ENCODE measurements at regions not wholly inside any gene's neighbourhood (a gene's known extent, or its start where the extent isn't known, plus 50 kb on each side); places are given as distances from the start of the nearest gene placed in this dataset.
"Not testable (repeated sequence)": the region's sequence is repeated elsewhere in the genome, so short reads cannot be mapped to it uniquely, and the experiment has no call there.

DNA sequence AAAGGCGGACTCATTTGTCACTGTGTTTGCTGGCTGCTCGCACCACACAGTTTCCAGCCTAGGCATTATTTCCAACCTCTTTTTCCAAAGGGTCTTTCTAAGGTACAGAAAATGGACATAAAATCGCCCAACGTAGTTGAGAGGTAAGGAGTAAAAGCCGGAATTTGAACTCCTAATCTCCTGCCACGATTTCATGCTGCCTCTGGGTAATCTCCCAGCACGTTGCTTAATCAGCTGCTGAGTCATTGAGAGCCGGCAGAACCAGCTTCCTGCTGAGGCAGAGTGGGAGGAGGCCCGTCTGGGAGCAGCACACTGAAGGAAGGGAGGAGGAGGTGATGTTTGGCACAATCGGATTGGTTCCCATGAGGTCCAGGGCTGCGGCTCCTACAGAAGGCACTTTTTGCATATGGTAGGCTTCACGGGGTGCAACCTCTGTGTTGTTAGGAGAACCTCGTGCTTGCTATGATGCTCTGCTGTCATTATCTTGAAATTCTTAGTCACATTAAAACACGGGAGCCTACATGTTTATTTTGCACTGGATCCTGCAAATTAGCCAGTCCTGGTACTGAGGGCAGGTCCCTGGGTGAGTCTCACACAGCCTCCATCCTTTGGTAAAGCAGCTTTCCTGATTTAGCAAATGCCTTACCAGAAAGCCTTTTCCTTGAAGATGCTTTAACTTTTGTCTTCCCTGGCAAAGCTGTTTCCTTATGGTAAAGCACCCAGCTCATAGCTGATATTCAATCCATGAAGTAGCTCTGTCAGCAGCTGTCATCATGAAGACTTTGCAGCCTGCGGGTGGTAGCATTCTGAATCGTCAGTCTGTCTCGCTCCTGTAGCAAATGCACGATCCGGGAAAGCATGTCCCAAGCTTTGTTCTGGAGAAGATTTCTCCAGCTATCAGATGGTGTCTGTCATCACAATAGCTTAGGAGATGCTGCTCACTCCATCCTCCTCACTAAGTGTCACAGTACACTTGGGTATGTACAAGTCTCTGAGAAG lies 191.6 kb upstream of the MSX2 start:
- no peaks in the 10 kb centered on the region for H3K36me3 ChIP-seq
- peaks cover 8 to 53% (median 42%) of the 10 kb centered on the region in 10 experiments; a peak in 18 of 20 replicates for H3K4me1 ChIP-seq

DNA sequence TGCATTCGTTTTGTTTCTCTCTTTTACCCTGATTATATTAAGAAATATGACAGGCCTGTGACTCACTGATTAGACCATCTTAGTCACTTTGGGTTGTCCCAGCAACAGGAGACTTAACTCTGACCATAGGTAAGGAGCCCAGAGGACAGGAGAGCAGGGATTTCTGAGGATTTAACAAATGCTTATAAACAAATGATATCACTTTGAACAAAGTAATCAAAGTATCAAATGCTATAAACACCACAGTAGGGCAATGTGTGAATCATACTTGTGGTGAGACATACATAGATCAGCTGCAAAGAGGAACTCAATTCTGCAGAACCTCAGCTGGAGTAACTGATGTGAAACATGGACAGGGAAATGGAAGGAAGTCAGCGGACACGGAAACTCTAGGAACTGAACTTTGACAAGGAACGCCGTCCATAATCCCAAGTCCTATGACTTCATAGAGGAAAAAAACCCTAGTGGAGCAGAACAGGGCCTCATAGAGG lies 190.6 kb upstream of the MSX2 start:
- H3K4me2 ChIP-seq = peak overlapping the region in 8 of 11 experiments; percentile 39 to 89 (median 79); a peak in 15 of 22 replicates
- peaks cover 8 to 44% (median 36%) of the 10 kb centered on the region in 10 experiments; a peak in 17 of 20 replicates for H3K4me1 ChIP-seq
- peak overlapping the region in 2 of 11 experiments; percentile 20 to 29; a peak in 5 of 22 replicates for H3K9ac ChIP-seq
- H3K9me3 ChIP-seq (replicated peaks in 1 of 11) = peaks cover 0 to 10% (median under 1%) of the 10 kb centered on the region in 11 experiments; a peak in 5 of 22 replicates
- H3K27ac ChIP-seq = peak overlapping the region in 7 of 11 experiments; percentile 35 to 76 (median 67); a peak in 13 of 22 replicates
- no peaks in the 10 kb centered on the region for H4K20me1 ChIP-seq
- TF ChIP-seq Cebpa-rat (IDR thresholded peaks at IDR 0.05) = no peak
- no peaks in the 10 kb centered on the region for H3K27me3 ChIP-seq
- no peaks in the 10 kb centered on the region for H3K36me3 ChIP-seq
- H3K4me3 ChIP-seq = peak overlapping the region in 1 of 10 experiments; percentile 32; a peak in 1 of 20 replicates

More for the DNA sequence above, 191.6 kb upstream of the MSX2 start:
- peak; percentile 50 to 93 (median 86); a peak in 19 of 22 replicates for TF ChIP-seq Cebpa-rat (IDR thresholded peaks at IDR 0.05)
- Histone ChIP-seq H4K20me1 (no peaks in the 10 kb centered on the region), H3K9ac (peak overlapping the region in 5 of 11 experiments; percentile 3 to 41 (median 30); a peak in 7 of 22 replicates), H3K27ac (peak overlapping the region in 9 of 11 experiments; percentile 31 to 76 (median 63); a peak in 16 of 22 replicates), H3K9me3 (replicated peaks in 1 of 11) (0 out of 22 replicates have a peak, but pooled peaks cover 0 to 3% (median 0%) of the 10 kb centered on the region in 11 experiments), H3K27me3 (no peaks in the 10 kb centered on the region), H3K4me3 (peak overlapping the region in 1 of 10 experiments; percentile 32; a peak in 1 of 20 replicates), H3K4me2 (peak overlapping the region in 10 of 11 experiments; percentile 16 to 89 (median 76); a peak in 19 of 22 replicates)

DNA sequence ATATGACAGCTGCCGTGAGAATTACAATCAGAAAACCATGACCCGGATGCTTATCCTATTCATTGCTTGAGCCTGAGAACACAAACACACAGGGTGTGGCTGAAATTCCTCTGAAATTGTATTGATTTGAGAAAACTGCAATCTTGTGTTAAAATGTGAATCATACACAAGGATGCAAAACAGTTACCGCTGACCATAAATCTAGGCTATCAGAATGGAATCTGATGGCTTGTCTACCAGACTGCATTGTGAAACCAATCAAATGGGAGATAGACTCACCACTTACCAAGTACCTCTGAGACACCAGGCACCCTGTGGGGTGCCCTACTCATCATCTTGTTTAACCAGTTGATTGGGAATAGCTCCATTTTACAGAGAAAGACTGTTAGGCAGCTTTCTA lies 188.7 kb upstream of the MSX2 start:
- TF ChIP-seq Cebpa-rat (IDR thresholded peaks at IDR 0.05) = no peak
- H3K4me1 ChIP-seq = peaks cover 8 to 44% (median 36%) of the 10 kb centered on the region in 10 experiments; a peak in 17 of 20 replicates
- no peak overlapping the region for H3K9ac ChIP-seq
- no peak overlapping the region for H3K4me2 ChIP-seq
- no peaks in the 10 kb centered on the region for H4K20me1 ChIP-seq
- no peak overlapping the region for H3K4me3 ChIP-seq
- no peaks in the 10 kb centered on the region for H3K36me3 ChIP-seq
- H3K27ac ChIP-seq = no peak overlapping the region
- H3K9me3 ChIP-seq (replicated peaks in 1 of 11) = peaks cover 0 to 15% (median 5%) of the 10 kb centered on the region in 11 experiments; a peak in 6 of 22 replicates
- H3K27me3 ChIP-seq = no peaks in the 10 kb centered on the region

DNA sequence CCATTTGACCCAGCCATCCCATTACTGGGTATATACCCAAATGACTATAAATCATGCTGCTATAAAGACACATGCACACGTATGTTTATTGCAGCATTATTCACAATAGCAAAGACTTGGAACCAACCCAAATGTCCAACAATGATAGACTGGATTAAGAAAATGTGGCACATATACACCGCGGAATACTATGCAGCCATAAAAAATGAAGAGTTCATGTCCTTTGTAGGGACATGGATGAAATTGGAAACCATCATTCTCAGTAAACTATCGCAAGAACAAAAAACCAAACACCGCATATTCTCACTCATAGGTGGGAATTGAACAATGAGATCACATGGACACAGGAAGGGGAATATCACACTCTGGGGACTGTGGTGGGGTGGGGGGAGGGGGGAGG lies 184.6 kb upstream of the MSX2 start:
- H3K9ac ChIP-seq, H3K4me2 ChIP-seq, H3K4me1 ChIP-seq, H3K27me3 ChIP-seq, H3K27ac ChIP-seq, H3K36me3 ChIP-seq, H4K20me1 ChIP-seq, H3K4me3 ChIP-seq: not testable (repeated sequence)
- H3K9me3 ChIP-seq (replicated peaks in 1 of 11) = peaks cover 0 to 15% (median 5%) of the 10 kb centered on the region in 11 experiments; a peak in 6 of 22 replicates

DNA sequence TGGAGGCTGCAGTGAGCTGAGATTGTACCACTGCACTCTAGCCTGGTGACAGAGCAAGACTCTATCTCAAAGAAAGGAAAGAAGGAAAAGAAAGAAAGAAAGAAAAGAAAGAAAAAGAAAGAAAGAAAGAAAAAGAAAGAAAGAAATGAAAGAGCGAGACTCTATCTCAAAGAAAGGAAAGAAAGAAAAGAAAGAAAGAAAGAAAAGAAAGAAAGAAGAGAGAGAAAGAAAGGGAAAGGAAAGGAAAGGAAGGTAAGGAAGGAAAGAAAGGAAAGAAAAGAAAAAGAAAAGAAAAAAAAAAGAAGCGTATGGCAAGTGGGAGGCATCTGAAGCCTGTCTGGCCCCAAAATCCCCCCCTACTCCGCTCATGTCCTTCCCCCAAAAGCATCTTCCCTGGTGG lies 182.3 kb upstream of the MSX2 start:
- no peaks in the 10 kb centered on the region for H4K20me1 ChIP-seq
- no peak overlapping the region for H3K27ac ChIP-seq
- no peaks in the 10 kb centered on the region for H3K27me3 ChIP-seq
- H3K4me3 ChIP-seq = no peak overlapping the region
- H3K4me1 ChIP-seq = no peaks in the 10 kb centered on the region
- no peak for TF ChIP-seq Cebpa-rat (IDR thresholded peaks at IDR 0.05)
- peaks cover 0 to 15% (median 5%) of the 10 kb centered on the region in 11 experiments; a peak in 6 of 22 replicates for H3K9me3 ChIP-seq (replicated peaks in 1 of 11)
- H3K9ac ChIP-seq = no peak overlapping the region
- no peaks in the 10 kb centered on the region for H3K36me3 ChIP-seq
- H3K4me2 ChIP-seq = no peak overlapping the region

DNA sequence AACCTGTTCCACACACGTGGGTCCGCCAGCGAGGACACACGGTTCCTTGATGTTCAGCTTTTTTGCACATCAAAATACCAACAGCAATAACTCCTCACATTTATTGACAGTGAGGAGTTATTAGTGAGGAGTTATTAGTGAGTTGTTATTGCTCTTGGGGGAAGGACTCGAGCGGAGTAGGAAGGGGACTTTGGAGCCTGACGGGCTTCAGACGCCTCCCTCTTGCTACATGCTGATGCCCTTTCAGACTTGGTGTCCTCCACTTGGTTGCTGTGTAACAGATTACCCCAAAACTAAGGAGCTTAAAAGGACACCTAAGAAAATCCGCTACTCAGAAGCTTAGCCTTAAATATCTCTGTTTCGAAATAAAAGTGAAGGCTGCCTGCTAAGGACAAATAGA lies 181.9 kb upstream of the MSX2 start:
- TF ChIP-seq Cebpa-rat (IDR thresholded peaks at IDR 0.05) = no peak
- no peaks in the 10 kb centered on the region for H4K20me1 ChIP-seq
- no peaks in the 10 kb centered on the region for H3K4me1 ChIP-seq
- H3K27me3 ChIP-seq = no peaks in the 10 kb centered on the region
- H3K27ac ChIP-seq = no peak overlapping the region
- H3K36me3 ChIP-seq = no peaks in the 10 kb centered on the region
- no peak overlapping the region for H3K9ac ChIP-seq
- H3K9me3 ChIP-seq (replicated peaks in 1 of 11) = peaks cover 0 to 14% (median 5%) of the 10 kb centered on the region in 11 experiments; a peak in 6 of 22 replicates
- H3K4me3 ChIP-seq = no peak overlapping the region
- H3K4me2 ChIP-seq = no peak overlapping the region

DNA sequence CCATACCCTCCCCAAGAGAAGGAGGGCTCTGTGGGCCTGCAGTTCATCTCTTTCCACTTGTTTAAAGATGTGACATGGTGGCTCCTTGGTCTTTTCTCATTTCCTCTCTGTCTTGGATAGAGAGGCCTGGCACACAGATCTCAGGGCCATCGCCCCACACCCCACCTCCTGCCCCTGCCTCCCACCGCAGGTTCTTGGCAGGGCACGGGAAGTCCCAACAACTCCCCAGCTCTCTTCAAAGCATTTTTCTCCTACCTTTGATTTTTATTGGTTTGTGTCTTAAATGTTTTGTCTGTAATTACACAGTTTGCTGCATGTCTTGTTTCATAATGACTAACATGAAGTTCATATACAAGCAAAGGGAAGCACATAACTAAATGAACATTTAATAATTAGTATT lies 178.5 kb upstream of the MSX2 start:
- Histone ChIP-seq H3K9ac (no peak overlapping the region), H3K27ac (no peak overlapping the region), H4K20me1 (no peaks in the 10 kb centered on the region), H3K27me3 (no peaks in the 10 kb centered on the region), H3K4me2 (no peak overlapping the region), H3K4me1 (no peaks in the 10 kb centered on the region), H3K4me3 (no peak overlapping the region), H3K9me3 (replicated peaks in 1 of 11) (no peaks in the 10 kb centered on the region), H3K36me3 (no peaks in the 10 kb centered on the region)
- no peak for TF ChIP-seq Cebpa-rat (IDR thresholded peaks at IDR 0.05)

DNA sequence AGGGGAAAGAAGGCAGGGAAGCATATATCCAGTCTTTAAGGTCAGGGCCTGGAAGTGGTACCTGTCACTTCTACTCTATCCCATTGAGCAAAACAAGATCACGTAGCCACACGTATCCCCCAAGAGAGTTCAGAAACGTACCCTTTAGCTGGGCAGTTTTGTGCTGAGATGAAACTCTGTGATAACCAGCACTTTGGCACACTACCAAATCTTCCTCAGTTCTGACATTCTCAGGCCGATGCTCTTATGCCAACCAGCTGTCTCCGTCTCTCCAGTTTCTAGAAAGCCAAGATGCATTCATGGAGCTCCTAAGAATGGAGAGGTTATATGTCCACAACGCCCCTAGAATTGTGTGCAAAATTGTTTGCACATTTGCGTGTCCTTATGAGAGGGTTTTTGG lies 176.6 kb upstream of the MSX2 start:
- no peaks in the 10 kb centered on the region for H3K36me3 ChIP-seq

DNA sequence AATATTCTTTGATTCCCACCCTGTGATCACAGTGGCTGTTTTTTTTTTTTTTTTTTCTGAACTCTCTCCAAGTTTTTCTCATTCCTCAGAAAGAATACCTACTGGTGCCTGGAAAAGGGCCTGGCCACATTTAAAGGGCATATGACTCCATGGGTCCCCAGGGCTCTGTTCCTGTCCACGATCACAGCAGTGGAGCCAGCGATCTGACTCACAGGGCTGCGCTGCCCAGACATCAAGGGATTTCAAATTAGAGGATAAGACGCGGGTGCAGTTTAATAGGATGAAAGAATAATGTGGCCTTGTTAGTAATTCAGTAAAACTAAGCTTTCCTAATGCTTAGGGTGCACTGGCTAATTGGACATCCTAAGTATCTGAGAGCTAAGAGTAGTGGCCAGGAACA lies 175.1 kb upstream of the MSX2 start:
- Histone ChIP-seq H3K4me2 (no peak overlapping the region), H3K9ac (no peak overlapping the region), H3K36me3 (no peaks in the 10 kb centered on the region), H3K4me1 (no peaks in the 10 kb centered on the region), H4K20me1 (no peaks in the 10 kb centered on the region), H3K27ac (no peak overlapping the region), H3K9me3 (replicated peaks in 1 of 11) (no peaks in the 10 kb centered on the region), H3K4me3 (no peak overlapping the region), H3K27me3 (no peaks in the 10 kb centered on the region)
- TF ChIP-seq Cebpa-rat (IDR thresholded peaks at IDR 0.05) = no peak

More for the DNA sequence above, 176.6 kb upstream of the MSX2 start:
- no peaks in the 10 kb centered on the region for H3K9me3 ChIP-seq (replicated peaks in 1 of 11)
- no peak for TF ChIP-seq Cebpa-rat (IDR thresholded peaks at IDR 0.05)
- H3K4me1 ChIP-seq = no peaks in the 10 kb centered on the region
- no peaks in the 10 kb centered on the region for H4K20me1 ChIP-seq
- H3K4me3 ChIP-seq = no peak overlapping the region
- H3K27ac ChIP-seq = no peak overlapping the region
- H3K4me2 ChIP-seq = no peak overlapping the region
- H3K9ac ChIP-seq = no peak overlapping the region
- H3K27me3 ChIP-seq = no peaks in the 10 kb centered on the region
